Peyer's patch (tissue), 4 donors: ENCODE measurements at regions not wholly inside any gene's neighbourhood (a gene's known extent, or its start where the extent isn't known, plus 50 kb on each side); places are given as distances from the start of the nearest gene placed in this dataset.

Source experiments
- CTCF ChIP-seq, 6 experiments: fragments of 450-650 bp in 4 of 6; fragments of 200-600 bp in 2 of 6; sonication (generic) in 1 of 6; IDR thresholded peaks; one replicate each; pipeline ENCODE4 v1.5.1; 2017 to 2019; ENCODE audit warnings: antibody characterized with exemption in 6 of 6, mild to moderate bottlenecking in 3 of 6, moderate library complexity in 1 of 6
- POLR2A ChIP-seq, 2 donors: fragments of 450-650 bp; IDR thresholded peaks; one replicate each; pipeline ENCODE4 v1.5.1; 2017; ENCODE audit warnings: antibody characterized with exemption in 2 of 2, mild to moderate bottlenecking in 2 of 2, moderate library complexity in 2 of 2

GRCh38 chr11:134524201-134524600, 112.2 kb upstream of the B3GAT1 start:
- TF ChIP-seq CTCF (IDR thresholded peaks at IDR 0.05), result no peak
- no peak for TF ChIP-seq POLR2A (IDR thresholded peaks at IDR 0.05)
